SJSA1 (cell line): ENCODE measurements at regions not wholly inside any gene's neighbourhood (a gene's known extent, or its start where the extent isn't known, plus 50 kb on each side); places are given as distances from the start of the nearest gene placed in this dataset.

ENCODE experiments used
- DNase-seq, 2 experiments: peaks; one replicate each; pipeline ENCODE4 v3.0.0-alpha.2; 2015 to 2020; ENCODE audit warnings: low spot score in 2 of 2, low read depth in 1 of 2
- H3K27ac ChIP-seq: fragments of 250-450 bp; sonication (Bioruptor Pico); 2 replicates; pipeline ENCODE4 v1.5.1; 2020; ENCODE audit warnings: mild to moderate bottlenecking, moderate library complexity
- H3K27me3 ChIP-seq: fragments of 250-450 bp; sonication (Bioruptor Pico); replicated peaks from 2 replicates; pipeline ENCODE4 v1.5.1; 2020; ENCODE audit warnings: mild to moderate bottlenecking, moderate library complexity
- H3K36me3 ChIP-seq: fragments of 250-450 bp; sonication (Bioruptor Pico); 2 replicates; pipeline ENCODE4 v1.5.1; 2020; ENCODE audit warnings: mild to moderate bottlenecking
- H3K4me1 ChIP-seq: fragments of 250-450 bp; sonication (Bioruptor Pico); replicated peaks from 2 replicates; pipeline ENCODE4 v1.6.1; 2021; ENCODE audit warnings: mild to moderate bottlenecking
- H3K4me3 ChIP-seq: fragments of 250-450 bp; sonication (Bioruptor Pico); 2 replicates; pipeline ENCODE4 v1.5.1; 2020; ENCODE audit warnings: mild to moderate bottlenecking
- H3K9me3 ChIP-seq: fragments of 250-450 bp; sonication (Bioruptor Pico); replicated peaks from 2 replicates; pipeline ENCODE4 v1.5.1; 2020; ENCODE audit warnings: mild to moderate bottlenecking

GRCh38 chr2:120943403-120944034, 207.9 kb downstream of the GLI2 start:
- peaks cover 57% of the 10 kb centered on the region for H3K4me1 ChIP-seq
- peak; percentile 35 to 66 for DNase-seq
- H3K27me3 ChIP-seq, result no peaks in the 10 kb centered on the region
- H3K4me3 ChIP-seq, result no peak overlapping the region
- H3K36me3 ChIP-seq, result peaks cover 63% of the 10 kb centered on the region
- peak overlapping the region; percentile 47 for H3K27ac ChIP-seq
- H3K9me3 ChIP-seq, result no peaks in the 10 kb centered on the region

- Histone ChIP-seq H3K27me3 (no peaks in the 10 kb centered on the region), H3K4me3 (no peak overlapping the region), H3K36me3 (peaks cover 69% of the 10 kb centered on the region), H3K4me1 (peaks cover 47% of the 10 kb centered on the region), H3K27ac (no peak overlapping the region), H3K9me3 (no peaks in the 10 kb centered on the region)
- DNase-seq, result no peak
Observed at GRCh38 chr2:120944575-120944974, 208.9 kb downstream of the GLI2 start.

GRCh38 chr2:120945091-120945490, 209.4 kb downstream of the GLI2 start:
- no peaks in the 10 kb centered on the region for H3K27me3 ChIP-seq
- DNase-seq, result no peak
- H3K27ac ChIP-seq, result no peak overlapping the region
- H3K36me3 ChIP-seq, result peaks cover 70% of the 10 kb centered on the region
- no peaks in the 10 kb centered on the region for H3K9me3 ChIP-seq
- H3K4me1 ChIP-seq, result peaks cover 41% of the 10 kb centered on the region
- no peak overlapping the region for H3K4me3 ChIP-seq

DNA sequence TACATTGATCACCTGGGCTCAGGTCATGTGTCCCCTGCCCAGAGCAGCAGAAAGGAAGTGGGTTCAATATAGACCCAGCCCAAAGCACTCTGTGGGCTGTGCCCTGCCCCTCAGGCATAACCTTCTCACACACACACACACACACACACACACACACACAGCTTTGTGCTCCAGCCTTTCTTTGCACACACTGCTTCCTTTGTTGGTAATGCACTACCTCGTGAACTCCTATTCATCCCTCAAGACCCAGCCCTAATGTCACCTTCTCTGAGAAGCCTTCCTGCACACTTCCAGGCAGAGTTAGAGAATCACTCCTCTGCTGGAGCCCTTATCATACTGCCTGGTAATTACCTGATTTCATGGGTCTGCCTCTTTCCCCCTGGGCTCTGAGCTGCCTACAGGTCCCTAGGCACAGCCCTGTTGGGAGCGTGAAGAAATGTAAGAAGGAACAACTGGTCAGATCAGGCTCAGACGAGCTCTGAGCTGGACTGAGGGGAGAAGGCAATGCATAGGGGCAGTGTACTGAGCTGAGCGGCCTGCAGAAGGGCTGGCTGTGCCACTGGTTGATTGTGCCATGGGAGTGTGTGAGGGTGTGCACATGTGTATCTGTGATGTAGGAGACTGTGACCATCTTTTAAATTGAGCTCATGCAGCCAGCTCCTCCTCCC, 210.3 kb downstream of the GLI2 start:
- Histone ChIP-seq H3K9me3 (no peaks in the 10 kb centered on the region), H3K36me3 (peaks cover 71% of the 10 kb centered on the region), H3K4me3 (no peak overlapping the region), H3K27ac (no peak overlapping the region), H3K27me3 (no peaks in the 10 kb centered on the region), H3K4me1 (peaks cover 36% of the 10 kb centered on the region)
- DNase-seq, result no peak

DNA sequence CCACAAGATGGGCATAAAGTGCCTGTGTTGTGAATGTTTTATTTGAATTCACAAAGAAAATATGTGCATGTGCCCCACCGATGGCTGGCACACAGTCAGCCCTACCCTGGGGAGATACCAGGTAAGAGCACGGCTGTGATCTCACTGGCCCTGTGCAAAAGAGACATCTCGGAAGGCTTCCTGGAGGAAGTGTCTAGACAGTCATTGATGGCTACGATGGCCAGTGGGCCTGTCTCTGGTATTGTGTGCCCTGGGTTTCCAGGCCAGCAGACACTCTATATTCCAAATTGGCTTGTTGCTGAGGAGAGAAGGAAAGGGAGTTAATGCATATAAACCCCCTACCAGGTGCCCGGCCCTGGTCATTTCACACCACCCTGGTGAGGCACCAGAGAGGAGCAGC, 211.7 kb downstream of the GLI2 start:
- no peak for DNase-seq
- H3K27ac ChIP-seq, result no peak overlapping the region
- no peaks in the 10 kb centered on the region for H3K27me3 ChIP-seq

DNA sequence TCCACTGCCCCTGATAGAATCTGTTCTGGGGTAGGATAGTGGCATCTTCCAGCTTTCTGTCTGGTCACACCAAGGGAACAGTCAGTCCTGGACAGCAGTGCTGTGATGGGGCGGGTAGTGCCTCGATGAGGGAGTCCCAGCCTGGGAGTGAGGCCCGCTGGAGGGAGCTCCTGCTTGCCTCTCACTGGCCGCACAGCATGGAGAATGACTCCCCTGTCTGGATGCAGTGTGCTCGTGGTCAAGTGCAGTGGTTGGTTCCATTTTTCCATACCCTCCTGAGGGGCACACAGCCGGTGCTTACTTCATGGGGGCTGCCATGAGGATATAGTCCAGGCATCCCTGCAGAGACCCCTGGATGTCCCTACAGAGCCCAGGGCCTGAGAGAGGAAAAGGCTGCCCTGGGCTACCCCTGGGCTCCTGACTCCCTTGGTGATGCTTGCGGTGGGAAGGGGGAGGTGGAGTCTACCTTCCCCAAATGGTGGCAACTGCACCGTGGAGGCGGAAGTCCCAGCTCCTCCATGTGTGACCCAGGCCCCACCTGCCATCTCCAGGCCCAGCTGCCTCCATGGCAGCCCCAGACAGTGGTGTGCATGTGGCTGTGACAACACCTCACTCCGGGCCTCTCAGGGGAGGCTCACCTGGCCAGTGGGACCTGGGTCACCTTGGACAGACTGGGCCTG, 212.5 kb downstream of the GLI2 start:
- no peak for DNase-seq
- Histone ChIP-seq H3K27ac (no peak overlapping the region), H3K27me3 (no peaks in the 10 kb centered on the region), H3K4me3 (no peak overlapping the region), H3K4me1 (peaks cover 38% of the 10 kb centered on the region), H3K36me3 (peaks cover 69% of the 10 kb centered on the region), H3K9me3 (no peaks in the 10 kb centered on the region)

More for the DNA sequence above, 211.7 kb downstream of the GLI2 start:
- Histone ChIP-seq H3K36me3 (peaks cover 71% of the 10 kb centered on the region), H3K4me3 (no peak overlapping the region), H3K4me1 (peaks cover 36% of the 10 kb centered on the region), H3K9me3 (no peaks in the 10 kb centered on the region)

DNA sequence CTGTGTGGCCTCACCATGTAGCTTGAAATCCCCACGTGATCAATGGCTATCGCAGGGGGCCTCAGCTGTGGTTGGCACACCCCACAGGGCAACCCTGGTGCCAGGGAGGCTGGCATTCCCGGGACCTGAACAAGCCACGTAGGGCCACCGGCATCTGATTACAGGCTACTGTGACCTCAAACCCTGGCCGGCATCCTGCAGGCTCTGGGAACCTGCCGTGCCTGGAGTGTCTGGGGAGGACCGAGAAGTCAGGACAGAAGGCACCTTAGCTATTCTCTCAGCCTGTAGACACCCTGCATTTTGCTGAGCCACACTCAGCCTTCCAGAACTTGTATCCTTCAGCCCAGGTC, 213.0 kb downstream of the GLI2 start:
- no peak for DNase-seq
- H3K4me3 ChIP-seq, result no peak overlapping the region
- H3K4me1 ChIP-seq, result peaks cover 37% of the 10 kb centered on the region
- H3K36me3 ChIP-seq, result peaks cover 69% of the 10 kb centered on the region
- H3K27ac ChIP-seq, result no peak overlapping the region
- no peaks in the 10 kb centered on the region for H3K27me3 ChIP-seq
- no peaks in the 10 kb centered on the region for H3K9me3 ChIP-seq

DNA sequence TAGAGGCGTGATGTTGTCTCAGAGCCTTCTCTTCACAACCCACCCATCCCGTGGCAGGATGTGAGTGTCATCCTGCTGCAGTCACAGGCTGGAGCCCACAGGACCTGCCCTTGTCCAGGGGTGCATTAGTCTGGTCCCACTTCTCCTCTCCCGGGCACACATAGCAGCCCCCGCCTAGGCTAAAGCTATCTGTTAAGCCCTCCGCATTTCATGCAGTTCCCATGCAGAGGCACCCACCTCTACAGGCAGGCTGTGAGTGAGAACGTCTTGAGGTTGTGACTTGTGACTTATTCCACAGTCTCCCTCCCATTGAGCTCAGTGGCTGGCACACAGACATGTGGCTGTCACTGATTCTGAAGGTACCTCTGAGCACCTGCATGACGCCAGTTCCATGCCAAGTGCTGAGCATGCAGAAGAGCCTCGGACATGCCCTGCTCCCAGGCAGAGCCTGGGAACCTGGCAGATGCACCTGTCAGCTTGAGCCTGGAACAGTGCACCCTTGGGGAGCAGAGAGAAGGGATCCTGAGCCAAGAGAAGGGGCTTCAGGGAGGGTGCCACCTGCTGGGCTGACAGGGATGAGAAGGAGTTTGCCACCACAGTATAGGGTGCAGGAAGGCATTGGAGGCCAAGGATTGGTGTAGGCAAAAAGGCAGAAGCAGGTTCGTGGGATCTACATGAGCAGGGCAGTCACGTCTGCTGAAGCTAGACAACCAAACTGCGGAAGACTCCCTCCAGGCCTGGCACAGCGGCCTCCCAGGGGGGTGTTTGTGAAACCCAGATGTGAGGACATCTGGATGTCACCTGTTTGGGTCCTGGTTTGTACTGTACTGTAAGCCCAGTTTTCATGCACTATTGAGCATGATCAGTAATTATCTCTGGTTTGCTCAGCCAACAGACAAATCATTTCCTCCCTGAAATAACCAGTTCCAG, 213.6 kb downstream of the GLI2 start:
- no peak overlapping the region for H3K27ac ChIP-seq
- no peaks in the 10 kb centered on the region for H3K27me3 ChIP-seq
- H3K36me3 ChIP-seq, result peaks cover 69% of the 10 kb centered on the region
- no peak for DNase-seq
- H3K4me1 ChIP-seq, result peaks cover 30% of the 10 kb centered on the region
- no peaks in the 10 kb centered on the region for H3K9me3 ChIP-seq
- H3K4me3 ChIP-seq, result no peak overlapping the region

- Histone ChIP-seq H3K36me3 (peaks cover 66% of the 10 kb centered on the region), H3K4me1 (peaks cover 29% of the 10 kb centered on the region), H3K27ac (no peak overlapping the region), H3K9me3 (no peaks in the 10 kb centered on the region), H3K27me3 (no peaks in the 10 kb centered on the region), H3K4me3 (no peak overlapping the region)
- DNase-seq, result no peak
Observed at GRCh38 chr2:120949957-120950590, 214.4 kb downstream of the GLI2 start.

GRCh38 chr2:120951693-120952092, 216.0 kb downstream of the GLI2 start:
- Histone ChIP-seq H3K27me3 (no peaks in the 10 kb centered on the region), H3K4me1 (peaks cover 29% of the 10 kb centered on the region), H3K36me3 (peaks cover 71% of the 10 kb centered on the region), H3K9me3 (no peaks in the 10 kb centered on the region), H3K27ac (peak overlapping the region; percentile 22; the same call in 1 of the 2 replicates), H3K4me3 (no peak overlapping the region)
- DNase-seq, result no peak

DNA sequence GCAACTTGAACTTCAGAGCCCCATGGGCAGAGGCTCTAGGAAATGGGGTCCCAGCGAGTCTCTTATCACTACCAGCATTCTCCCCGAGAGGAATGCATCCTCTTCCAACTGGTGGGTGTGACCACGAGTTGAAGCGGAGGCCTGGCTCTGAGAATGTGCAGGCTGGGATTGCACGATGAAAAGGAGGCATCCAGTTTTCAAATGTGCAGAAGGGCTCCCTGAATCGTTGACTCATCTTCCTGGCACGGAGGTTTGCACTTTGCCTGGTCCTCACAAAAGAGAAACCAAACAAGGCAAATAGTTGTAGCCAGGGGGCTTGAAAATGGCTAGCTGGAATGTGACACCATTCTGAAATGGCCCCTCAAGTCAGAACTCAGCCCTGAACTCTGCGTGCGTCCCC, 216.7 kb downstream of the GLI2 start:
- Histone ChIP-seq H3K9me3 (no peaks in the 10 kb centered on the region), H3K27ac (peak overlapping the region; percentile 76), H3K4me1 (peaks cover 29% of the 10 kb centered on the region), H3K4me3 (no peak overlapping the region), H3K36me3 (peaks cover 74% of the 10 kb centered on the region), H3K27me3 (no peaks in the 10 kb centered on the region)
- peak; percentile 90 to 92 for DNase-seq

DNA sequence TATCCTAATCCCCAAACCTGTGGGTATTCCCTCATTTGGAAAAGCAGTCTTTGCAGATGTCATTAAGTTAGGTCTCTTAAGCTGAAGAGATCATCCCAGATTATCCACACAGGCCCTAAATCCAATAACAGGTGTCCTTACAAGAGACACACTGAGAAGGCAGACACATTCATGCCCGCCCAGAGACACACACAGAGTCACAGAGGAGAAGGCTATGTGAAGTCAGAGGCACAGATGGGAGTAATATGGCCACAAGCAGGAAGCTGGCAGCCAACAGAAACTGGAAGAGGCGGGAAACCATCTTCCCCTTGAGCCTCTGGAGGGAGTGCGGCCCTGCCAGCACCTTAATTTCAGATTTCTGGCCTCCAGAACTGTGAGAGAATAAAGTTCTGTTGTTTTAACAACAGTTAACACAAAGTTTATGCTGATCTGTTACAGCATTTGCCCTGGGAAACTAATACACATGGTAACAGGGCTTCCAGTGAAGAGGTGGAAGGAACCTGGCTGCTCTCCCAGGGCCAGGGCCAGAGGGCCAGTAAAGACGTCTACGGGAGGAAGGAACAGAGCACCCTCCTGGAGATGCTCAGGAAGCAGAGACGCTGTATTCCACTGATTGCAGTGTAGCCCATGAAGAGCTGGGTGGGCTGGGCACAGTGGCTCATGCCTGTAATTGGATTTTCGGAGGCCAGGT, 217.5 kb downstream of the GLI2 start:
- Histone ChIP-seq H3K27ac (peak overlapping the region; percentile 76), H3K36me3 (peaks cover 80% of the 10 kb centered on the region), H3K9me3 (no peaks in the 10 kb centered on the region), H3K4me3 (no peak overlapping the region), H3K4me1 (peaks cover 29% of the 10 kb centered on the region), H3K27me3 (no peaks in the 10 kb centered on the region)
- DNase-seq, result no peak
